HL-60 (cell line): ENCODE measurements at regions not wholly inside any gene's neighbourhood (a gene's known extent, or its start where the extent isn't known, plus 50 kb on each side); places are given as distances from the start of the nearest gene placed in this dataset.

Experiments
- DNase-seq, 2 experiments: peaks; one replicate each; pipeline ENCODE4 v3.0.0-alpha.2; 2010 to 2020; ENCODE audit warnings: low read depth in 1 of 2, low spot score in 1 of 2
- H3K27ac ChIP-seq: fragments of 250-450 bp; sonication (Bioruptor Pico); replicated peaks from 2 replicates; pipeline ENCODE4 v1.5.1; 2020; ENCODE audit warnings: mild to moderate bottlenecking, moderate library complexity
- H3K27me3 ChIP-seq: fragments of 250-450 bp; sonication (Bioruptor Pico); 2 replicates; pipeline ENCODE4 v1.5.1; 2021; ENCODE audit warnings: mild to moderate bottlenecking, moderate library complexity; ENCODE audit not compliant: insufficient read depth, poor library complexity, severe bottlenecking
- H3K4me3 ChIP-seq: replicated peaks from 2 replicates; pipeline ENCODE4 v1.5.1; 2011; ENCODE audit warnings: mild to moderate bottlenecking, control low read depth, low read length; ENCODE audit not compliant: insufficient read depth
- CTCF ChIP-seq: IDR thresholded peaks from one replicate; pipeline ENCODE4 v1.5.1; 2011; ENCODE audit warnings: low read length, control low read depth, inconsistent platforms; ENCODE audit not compliant: insufficient read depth
- GABPA ChIP-seq: IDR thresholded peaks from 2 replicates; pipeline ENCODE4 v1.6.1; 2012; ENCODE audit warnings: low read depth
- POLR2AphosphoS5 ChIP-seq: IDR thresholded peaks from 2 replicates; pipeline ENCODE4 v1.6.1; 2012; ENCODE audit warnings: low read depth
- REST ChIP-seq: IDR thresholded peaks from 2 replicates; pipeline ENCODE4 v1.6.1; 2012; ENCODE audit warnings: low read depth; ENCODE audit not compliant: insufficient replicate concordance
- SPI1 ChIP-seq: IDR thresholded peaks from 2 replicates; pipeline ENCODE4 v1.6.1; 2012; ENCODE audit warnings: low read depth, mild to moderate bottlenecking, borderline replicate concordance

GRCh38 chr2:47270421-47270820 lies 94.1 kb upstream of the CALM2 start:
- no peak overlapping the region for H3K4me3 ChIP-seq
- no peak overlapping the region for H3K27ac ChIP-seq
- TF ChIP-seq CTCF (no peak), GABPA (no peak), SPI1 (no peak), POLR2AphosphoS5 (no peak), REST (no peak)
- H3K27me3 ChIP-seq: no peaks in the 10 kb centered on the region
- no peak for DNase-seq

GRCh38 chr2:47269316-47270232 lies 93.3 kb upstream of the CALM2 start:
- TF ChIP-seq CTCF (no peak), GABPA (no peak), REST (no peak)

GRCh38 chr2:47267711-47268086 lies 91.4 kb upstream of the CALM2 start:
- Histone ChIP-seq H3K27me3 (no peaks in the 10 kb centered on the region), H3K4me3 (no peak overlapping the region), H3K27ac (no peak overlapping the region)
- TF ChIP-seq POLR2AphosphoS5 (no peak), REST (no peak), GABPA (no peak), SPI1 (no peak), CTCF (no peak)
- no peak for DNase-seq

More at GRCh38 chr2:47269316-47270232, 93.3 kb upstream of the CALM2 start:
- H3K27me3 ChIP-seq: no peaks in the 10 kb centered on the region
- DNase-seq: no peak
- no peak overlapping the region for H3K4me3 ChIP-seq
- no peak overlapping the region for H3K27ac ChIP-seq
